ENCODE measurements at regions not wholly inside any gene's neighbourhood (a gene's known extent, or its start where the extent isn't known, plus 50 kb on each side); places are given as distances from the start of the nearest gene placed in this dataset.

DNA sequence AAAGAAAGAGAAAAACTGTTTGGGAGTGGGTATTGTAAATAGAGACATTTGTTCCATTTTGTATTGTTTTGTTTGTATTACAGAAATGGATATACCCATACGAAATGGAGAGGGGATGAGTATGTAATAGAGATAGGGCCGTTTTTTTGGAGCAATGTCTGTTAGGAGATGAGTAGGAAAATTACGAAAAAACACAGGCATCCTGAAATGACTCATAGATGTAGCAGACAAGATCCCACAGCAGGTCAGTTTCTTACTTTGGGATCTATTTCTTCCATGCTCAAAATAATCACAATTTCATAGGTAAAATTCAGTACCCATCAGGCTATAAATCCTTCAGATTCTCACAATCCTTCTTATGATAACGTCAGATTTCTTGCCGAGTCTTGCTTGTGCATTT, 779.4 kb upstream of the SLITRK1 start:
- DNase-seq (ENCODE audit: low read depth in 3 of 3) = no peak

- DNase-seq (ENCODE audit: low read depth in 3 of 3) = no peak
Observed at GRCh38 chr13:84659359-84659661, 777.0 kb upstream of the SLITRK1 start.

GRCh38 chr13:84658491-84659358, 776.5 kb upstream of the SLITRK1 start:
- DNase-seq (ENCODE audit: low read depth in 3 of 3) = no peak

- no peak for DNase-seq (ENCODE audit: low read depth in 3 of 3)
Observed at GRCh38 chr13:84655677-84656076, 773.4 kb upstream of the SLITRK1 start.

- no peak for DNase-seq (ENCODE audit: low read depth in 3 of 3)
Observed at GRCh38 chr13:84654654-84655275, 772.5 kb upstream of the SLITRK1 start.

DNA sequence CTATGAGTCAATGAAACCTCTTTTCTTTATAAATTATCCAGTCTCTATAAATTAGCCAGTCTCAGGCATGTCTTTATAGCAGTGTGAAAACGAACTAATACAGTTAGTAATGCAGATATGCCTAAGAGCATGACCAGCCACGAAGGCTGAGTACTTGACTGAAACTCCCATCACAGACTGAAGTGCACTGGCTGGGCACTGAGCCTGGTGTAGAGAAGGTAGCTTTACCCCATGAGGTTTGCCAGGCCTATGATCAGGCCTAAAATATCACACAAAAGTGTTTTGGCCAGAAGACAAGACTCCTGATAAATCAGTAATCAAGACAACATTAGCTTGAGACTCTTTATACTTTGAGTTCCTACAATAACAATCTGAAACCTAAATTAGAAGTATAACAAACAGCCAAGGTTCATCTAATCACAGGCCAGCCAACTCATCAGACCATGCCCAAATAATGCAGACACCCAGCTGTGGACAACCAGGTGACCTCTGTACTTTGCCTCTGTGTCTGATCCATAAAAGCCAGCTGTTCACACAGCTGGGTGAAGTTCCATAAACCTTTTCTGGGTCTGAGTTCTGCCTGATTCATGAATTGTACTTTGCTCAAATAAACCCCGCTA, 771.8 kb upstream of the SLITRK1 start:
- no peak for DNase-seq (ENCODE audit: low read depth in 3 of 3)

GRCh38 chr13:84651705-84652104, 769.4 kb upstream of the SLITRK1 start:
- no peak for DNase-seq (ENCODE audit: low read depth in 3 of 3)

DNA sequence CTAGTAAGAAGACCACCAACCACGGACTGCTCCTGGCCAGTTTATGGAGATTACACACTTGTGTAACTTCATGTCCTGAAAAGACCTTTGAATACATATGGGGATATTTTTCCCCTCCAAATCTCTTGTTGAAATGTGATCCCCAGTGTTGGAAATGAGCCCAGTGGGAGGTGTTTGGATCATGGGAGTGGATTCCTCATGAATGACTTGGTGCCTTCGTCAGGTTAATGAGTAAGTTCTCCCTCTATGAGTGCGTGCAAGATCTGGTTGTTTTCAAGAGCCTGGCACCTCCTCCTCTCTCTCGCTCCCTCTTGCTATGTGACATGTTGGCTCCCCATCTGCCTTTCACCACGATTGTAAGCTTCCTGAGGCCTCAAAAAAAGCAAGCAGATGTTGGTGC, 769.0 kb upstream of the SLITRK1 start:
- DNase-seq (ENCODE audit: low read depth in 3 of 3) = no peak

- DNase-seq (ENCODE audit: low read depth in 3 of 3) = no peak
Observed at GRCh38 chr13:84649853-84650252, 767.6 kb upstream of the SLITRK1 start.

DNA sequence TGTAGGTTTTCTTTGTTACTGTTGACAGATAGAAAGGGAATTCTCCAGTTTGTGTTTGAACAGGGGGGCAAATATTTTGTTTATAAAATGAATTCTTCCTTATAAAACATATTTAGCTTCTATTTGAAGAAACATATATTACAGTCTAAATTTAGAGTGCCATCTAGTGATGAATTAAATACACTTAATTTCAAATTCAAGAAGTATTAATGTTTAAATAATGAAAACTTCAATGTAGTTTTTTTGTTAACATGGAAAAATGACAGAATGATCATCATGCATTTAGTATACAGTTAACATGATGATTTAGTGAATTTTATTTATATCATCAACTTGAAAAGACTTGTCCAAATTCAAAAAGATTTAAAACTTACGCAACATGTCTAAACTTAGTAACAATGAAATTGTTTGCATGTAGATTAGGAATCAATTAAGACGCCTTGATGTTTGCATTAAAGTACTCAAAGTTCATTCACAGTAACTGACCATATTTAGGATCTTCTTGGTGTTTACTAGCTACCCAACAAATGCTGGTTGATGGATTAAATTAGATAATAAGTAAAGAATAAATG, 765.9 kb upstream of the SLITRK1 start:
- no peak for DNase-seq (ENCODE audit: low read depth in 3 of 3)

GRCh38 chr13:84646957-84647356, 764.7 kb upstream of the SLITRK1 start:
- DNase-seq (ENCODE audit: low read depth in 3 of 3) = no peak

DNA sequence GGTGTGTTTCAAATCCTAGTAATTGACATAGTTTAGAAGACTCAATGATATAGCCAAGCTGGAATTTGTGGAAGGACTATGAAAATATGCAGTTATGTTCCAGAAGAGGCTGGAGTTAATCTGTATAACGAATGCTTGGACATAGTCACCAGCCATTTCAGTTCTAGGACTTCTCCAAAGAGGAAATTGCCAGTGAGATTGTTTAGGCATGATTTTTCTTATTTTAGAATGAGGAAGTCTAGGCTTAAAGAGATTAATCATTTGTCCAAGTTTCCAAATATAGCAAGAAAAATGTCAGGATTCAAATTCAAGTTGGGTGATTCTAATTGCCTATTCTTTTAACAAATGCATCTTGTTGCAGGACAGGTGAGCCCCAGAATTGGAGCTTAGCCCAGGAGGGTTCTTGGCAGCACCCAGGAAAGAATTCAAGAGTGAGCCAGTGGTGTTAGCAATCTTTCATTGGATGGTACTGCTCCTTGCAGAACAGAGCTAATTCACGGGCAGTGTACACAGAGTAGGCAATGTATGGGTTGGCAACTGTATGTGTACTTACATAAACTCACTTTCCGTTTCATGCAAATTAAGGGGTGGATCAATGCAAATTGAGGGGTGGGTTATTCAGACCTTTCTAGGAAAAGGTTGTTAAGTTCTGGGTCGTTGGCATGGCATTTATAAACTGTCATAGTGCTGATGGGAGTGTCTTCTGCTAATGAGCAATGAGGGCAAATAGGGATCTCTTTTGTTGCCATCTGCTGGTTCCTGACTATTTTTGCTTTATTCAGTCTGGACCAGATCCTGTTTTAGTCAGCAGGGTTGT, 763.1 kb upstream of the SLITRK1 start:
- no peak for DNase-seq (ENCODE audit: low read depth in 3 of 3)

DNA sequence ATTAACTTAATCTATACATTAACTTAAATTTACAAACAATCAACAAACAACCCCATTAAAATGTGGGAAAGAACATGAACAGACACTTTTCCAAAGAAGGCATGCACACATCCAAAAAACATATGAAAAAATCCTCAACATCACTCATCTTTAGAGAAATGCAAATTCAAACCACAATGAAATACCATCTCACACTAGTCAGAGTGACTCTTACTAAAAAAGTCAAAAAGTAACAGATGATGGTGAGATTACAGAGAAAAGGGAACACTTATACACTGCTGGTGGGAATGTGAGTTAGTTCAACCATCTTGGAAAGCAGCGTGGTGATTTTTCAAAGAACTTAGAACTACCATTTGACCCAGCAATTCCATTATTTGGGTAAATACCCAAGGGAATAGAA, 759.2 kb upstream of the SLITRK1 start:
- DNase-seq (ENCODE audit: low read depth in 3 of 3) = no peak

- no peak for DNase-seq (ENCODE audit: low read depth in 3 of 3)
Observed at GRCh38 chr13:84640691-84641090, 758.4 kb upstream of the SLITRK1 start.

DNA sequence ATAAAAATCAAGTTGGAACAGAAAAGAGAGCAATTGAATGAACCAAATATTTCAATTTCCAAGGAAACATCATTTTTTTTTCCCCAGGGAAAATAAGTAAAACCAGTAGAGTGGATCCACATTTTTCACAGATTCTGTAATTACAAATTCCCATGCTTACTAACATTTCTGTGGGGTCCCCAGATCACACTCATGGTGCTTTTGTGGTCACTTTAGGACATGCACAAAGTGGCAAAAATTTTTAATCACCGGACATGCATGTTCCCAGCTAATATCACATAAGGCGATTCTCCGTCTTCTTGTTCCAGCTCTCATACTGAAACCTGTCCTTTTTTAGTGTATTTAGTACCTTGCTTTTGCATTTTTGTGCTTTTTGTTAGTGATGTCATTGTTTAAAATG, 748.2 kb upstream of the SLITRK1 start:
- DNase-seq (ENCODE audit: low read depth in 3 of 3) = no peak

- DNase-seq (ENCODE audit: low read depth in 3 of 3) = no peak
Observed at GRCh38 chr13:84616864-84617263, 734.6 kb upstream of the SLITRK1 start.

GRCh38 chr13:84609716-84610115, 727.4 kb upstream of the SLITRK1 start:
- DNase-seq (ENCODE audit: low read depth in 3 of 3) = no peak

- no peak for DNase-seq (ENCODE audit: low read depth in 3 of 3)
Observed at GRCh38 chr13:84607261-84608013, 725.2 kb upstream of the SLITRK1 start.

GRCh38 chr13:84606616-84607015, 724.3 kb upstream of the SLITRK1 start:
- no peak for DNase-seq (ENCODE audit: low read depth in 3 of 3)

DNA sequence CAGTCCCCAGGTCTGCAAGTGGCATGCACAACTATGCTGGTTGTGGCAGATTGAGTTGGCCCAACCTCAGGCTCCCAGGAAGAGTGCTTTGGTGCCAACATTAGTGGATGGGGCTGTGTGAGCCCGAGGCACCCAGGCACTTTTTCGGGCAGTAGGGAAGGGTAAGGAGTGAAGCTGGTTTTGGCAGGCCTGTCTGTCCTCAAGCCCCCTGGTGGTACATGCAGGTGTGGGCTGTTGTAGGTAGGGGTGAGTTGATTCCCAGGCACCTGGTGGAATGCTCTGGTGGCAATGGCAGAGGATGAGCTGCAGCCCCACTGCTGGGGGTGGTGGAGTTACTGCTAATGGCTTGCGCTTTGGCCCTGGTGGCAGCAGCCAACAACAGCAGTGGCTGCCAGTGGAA, 723.7 kb upstream of the SLITRK1 start:
- DNase-seq (ENCODE audit: low read depth in 3 of 3) = no peak

DNA sequence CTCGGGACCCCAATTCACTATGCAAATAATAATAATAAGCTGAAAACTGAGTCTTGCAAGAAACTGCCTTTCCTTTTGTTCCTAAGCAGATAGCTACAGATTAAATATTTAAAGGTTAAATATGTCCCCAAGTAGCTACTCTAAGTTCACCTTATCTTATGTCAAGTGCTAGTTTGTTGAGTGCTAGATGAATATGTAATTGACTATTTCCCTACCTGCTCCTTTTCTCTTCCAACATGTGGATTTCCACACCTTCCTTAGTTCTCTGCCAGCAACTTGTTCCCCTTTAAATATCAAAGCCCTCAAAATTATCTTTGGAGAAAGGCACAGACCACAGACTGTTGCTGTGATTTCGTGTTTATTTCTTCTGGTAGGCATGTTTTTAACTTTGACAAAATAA, 709.2 kb upstream of the SLITRK1 start:
- no peak for DNase-seq (ENCODE audit: low read depth in 3 of 3)
